NCI-H1105 (cell line): ENCODE measurements at regions not wholly inside any gene's neighbourhood (a gene's known extent, or its start where the extent isn't known, plus 50 kb on each side); places are given as distances from the start of the nearest gene placed in this dataset.

ENCODE experiments used
- DNase-seq: peaks from one replicate; lab custom pipeline; 2025; lab: John Stamatoyannopoulos, UW

DNA sequence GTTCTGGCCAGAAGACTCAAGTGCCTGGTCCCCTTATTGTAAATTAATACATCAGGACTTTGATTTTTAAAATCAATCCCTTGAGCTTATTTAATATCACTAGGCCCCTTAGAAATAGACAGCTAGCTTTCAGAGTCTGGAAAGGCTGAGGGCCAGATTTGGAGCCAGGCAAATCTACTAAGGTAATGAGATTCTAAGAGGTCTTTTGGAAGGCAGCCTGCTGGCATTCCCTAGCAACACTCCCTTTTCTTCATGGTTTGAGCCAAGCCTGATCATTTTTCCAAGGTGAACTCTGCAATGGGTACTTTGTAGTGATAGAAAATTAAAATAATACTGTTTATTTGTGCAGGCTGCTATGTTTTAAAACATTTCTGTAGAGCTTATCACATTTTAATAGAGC is 378.5 kb downstream of the FAT4 start:
- DNase-seq = no peak

DNA sequence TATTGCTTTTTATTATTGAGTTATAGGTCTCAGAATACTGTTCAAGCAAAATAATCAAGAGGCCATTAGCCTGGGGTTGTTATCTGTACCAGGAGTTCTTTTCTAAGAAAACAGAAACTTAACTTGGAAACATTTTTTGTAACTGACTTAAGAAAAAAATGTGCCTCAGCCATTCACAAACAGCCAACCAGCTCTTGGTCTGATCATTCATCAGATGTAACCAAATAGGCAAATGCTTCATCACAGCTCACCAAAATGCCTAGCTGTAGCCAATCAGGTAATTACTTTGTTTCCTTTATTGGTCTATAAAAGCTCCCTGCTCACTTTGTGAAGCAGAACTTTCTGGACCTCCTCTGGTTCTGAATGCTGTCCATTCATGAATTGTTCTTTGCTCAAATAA is 387.7 kb downstream of the FAT4 start:
- no peak for DNase-seq

DNA sequence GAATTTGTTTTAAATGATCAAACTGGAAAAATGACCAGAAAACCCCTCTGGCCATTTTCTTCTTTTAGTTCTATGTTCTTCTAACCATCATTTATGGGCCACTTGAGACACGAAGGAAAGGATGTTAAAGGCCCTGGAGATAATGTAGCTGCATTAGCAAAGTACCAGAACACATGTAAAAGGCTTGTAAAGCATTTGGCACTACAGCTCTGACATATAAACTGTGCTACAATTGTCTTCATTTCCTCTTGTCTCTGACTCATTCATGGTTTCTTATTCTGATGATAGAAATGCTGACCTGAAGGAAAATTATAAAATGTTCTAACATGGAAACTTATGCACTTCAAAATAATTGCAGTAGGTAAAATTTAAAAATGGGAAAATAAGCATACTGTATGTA is 388.7 kb downstream of the FAT4 start:
- DNase-seq = no peak

DNA sequence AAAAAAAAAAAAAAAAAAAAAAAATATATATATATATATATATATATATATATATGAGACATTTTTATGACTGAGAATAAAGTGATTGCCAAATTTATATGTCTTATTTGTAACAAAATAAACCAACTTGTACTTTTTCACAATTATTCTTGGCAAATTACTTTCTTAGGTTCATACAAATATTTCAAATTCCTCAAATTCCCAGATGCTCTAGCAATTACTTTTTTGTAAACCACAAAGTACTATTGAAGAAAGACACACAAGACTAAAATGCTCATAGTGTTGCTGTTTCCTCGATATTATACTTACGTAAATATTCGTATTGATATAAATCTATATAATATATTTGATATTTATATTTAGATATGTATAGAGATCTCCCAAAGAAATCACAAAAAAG is 390.0 kb downstream of the FAT4 start:
- no peak for DNase-seq

DNA sequence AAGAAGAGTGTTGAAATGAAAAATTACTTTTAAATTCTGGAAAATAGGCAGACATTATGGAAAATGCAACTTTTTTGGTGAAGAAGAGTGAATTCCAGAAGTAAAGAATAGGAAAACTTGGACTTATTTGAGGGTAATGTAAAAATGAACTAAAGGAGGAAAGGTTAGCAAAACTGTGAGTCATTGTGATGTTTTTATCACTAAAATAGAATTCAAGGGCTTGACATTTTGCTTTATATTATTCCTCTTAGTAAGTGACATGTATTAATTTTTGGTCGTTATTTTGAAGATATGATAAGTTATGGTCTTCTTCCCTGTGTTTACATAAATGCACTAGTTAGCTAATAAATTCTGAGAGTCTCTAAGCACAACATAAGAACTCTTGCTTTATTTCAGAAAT is 390.9 kb downstream of the FAT4 start:
- no peak for DNase-seq

DNA sequence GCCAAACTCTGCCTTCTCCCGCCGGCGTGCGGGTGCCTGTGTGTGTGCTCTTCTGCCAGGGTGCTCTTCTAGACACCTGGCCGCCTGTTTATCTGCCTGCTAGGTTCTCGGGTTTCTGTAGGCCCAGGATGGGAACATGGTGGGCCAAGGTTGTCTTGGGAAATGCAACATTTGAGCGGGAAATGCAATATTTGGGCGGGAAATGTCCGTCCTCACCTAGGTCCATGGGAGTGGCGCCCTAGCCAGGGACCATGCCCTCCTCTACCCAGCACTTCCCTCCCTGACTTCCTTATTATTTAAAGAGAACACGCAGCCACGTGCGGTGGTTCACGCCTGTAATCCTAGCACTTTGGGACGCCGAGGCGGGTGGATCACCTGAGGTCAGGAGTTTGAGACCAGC is 392.6 kb downstream of the FAT4 start:
- DNase-seq = no peak

DNA sequence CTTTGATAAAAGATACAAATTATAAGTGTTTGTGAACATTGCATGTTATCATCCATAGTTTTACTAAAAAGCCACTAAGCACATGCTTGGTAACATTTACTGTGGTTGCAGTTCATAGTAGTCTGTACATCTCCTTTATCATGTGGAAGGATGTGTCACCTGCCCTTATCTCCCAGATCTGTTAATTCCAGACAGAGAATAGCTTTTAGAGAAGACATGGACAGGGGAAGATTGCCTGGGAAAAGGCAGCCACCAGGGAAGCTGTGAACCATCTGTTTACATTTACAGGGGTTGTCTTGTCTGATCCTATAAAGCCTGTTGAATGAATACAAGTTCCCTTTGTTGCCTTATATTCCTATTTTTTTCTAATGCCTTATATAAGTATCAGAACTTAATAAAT is 396.0 kb downstream of the FAT4 start:
- DNase-seq = no peak

DNA sequence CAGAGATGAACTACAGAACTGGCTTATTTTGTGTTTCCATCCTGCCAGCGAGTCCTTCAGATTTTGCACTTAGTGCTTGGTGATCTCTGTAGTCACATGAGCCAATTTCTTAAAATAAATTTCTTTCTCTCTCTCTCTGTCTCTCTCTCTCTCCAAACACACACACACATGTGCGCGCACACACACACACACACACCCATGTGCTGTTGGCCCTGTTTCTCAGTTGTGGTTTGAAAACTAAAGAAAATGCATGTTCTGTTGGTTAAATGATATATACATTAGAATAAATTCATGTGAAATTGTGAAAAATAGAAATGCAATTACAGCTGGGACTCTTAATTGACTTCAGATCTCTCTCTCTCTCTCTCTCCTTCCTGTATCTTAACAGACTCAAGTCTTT is 399.3 kb downstream of the FAT4 start:
- DNase-seq = no peak

DNA sequence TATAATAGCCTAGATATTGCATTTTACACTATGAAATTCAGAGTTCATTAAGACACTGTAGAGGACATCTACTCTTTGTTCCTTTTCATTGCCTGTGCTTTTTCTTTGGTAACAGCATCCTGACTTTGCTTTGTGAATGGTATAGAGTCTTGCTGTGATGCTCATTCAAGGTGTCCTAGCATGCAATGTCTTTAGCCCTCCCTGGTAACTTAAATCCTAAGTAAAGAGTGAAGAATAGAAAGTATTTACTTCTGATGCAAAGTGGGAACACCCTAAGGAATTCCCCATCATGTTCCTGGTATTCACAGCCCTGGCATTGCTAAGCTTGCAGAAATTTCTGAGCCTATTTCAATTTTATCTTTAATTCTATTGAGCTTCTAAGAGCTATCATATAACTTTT is 400.1 kb downstream of the FAT4 start:
- DNase-seq = no peak

DNA sequence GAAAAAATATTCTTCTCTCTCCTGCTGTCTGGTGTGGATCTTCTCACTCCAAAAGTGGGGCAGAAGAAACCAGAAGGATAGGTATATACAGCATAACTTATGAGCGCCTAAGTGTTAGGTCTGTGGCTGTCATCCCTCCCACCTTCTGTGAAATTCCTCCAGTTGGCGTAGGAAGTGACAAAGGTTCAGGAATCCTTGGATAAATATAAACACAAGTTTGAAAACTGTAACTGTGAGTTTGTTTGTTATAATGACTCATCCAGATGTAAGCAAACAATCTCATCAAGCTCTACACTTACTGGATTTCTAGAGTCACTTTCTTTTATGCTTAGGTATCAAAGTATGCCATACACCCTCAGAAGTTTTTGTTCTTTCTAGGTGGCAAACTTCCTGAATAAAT is 405.2 kb downstream of the FAT4 start:
- DNase-seq = no peak

DNA sequence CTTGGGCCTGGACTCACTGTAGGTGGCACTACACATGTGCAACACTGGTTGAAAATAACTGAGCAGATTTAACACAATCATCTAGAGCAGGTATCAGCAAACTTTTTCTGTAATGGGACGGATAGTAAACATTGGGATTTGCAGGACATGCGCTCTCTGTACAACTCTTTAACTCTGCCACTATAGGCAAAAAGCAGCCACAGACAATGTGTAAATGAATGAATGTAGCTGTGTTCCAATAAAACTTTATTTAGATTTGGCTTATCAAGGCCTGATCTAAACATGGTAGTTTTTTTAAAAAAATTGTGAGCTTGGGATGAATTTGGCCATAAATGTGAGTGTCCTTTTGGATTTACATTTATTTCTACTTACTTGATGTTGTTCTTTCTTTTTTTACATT is 407.3 kb downstream of the FAT4 start:
- DNase-seq = no peak

DNA sequence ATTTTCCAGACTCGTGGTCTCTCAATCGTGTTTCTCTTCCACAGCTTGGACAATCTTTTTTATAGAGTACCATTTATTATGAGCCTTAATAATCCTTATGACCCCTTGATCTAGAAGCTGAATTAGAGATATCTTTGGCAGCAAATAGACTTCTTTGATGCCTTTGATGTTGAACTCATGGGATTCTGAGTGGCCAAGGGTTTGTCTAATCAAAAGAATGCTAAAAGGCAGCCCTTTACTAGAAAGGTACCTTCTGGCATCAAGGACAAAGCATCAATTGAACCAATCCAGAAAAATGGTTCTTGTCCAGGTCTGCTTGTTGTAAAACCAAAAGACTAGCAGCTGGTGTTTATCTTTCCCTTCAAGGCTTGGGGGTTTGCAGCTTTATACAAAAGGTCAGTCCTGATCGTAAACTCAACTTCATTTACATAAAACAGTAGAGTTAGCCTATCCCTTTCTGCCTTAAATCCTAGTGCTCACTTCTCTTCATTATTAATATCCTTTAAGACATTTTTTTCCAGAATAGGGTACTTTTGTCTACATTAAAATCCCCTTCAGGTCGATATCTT is 411.3 kb downstream of the FAT4 start:
- DNase-seq = no peak

DNA sequence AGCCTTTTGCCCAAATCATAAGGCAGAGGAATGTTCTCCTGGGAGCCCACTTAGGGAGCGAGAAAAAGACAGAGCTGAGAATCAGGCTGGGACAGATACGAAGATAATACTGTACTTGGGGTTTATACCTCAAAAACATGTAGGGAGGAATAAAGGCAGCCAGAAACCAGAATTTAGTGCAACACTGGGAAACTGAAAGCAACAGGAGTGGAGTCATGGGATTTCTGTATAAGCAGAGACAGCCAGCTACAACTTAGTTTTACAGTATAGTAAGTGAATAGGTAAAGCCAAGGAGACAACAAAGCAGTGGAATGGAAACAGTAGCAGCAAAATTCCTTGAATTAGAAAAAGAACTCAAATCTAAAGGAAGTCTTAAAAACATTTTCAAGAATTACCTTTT is 413.2 kb downstream of the FAT4 start:
- DNase-seq = no peak

DNA sequence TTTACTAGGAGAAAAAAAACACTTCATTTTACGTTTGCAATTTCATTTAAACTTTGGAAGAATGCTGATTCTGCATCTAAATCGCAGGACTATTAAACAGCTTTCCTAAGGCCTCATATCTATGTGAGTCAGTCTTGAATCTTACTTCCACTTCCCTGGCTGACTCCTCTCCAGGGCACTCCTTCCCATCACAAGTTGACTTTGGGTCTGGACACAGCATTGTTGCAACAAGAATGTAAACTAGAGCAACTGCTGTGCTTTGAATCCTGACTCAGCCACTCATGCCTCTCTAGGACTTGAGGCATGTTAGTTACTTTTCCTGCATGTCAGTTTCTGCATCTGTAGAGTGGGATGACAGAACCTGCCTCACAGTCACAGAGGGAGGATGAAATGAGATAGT is 413.8 kb downstream of the FAT4 start:
- no peak for DNase-seq

DNA sequence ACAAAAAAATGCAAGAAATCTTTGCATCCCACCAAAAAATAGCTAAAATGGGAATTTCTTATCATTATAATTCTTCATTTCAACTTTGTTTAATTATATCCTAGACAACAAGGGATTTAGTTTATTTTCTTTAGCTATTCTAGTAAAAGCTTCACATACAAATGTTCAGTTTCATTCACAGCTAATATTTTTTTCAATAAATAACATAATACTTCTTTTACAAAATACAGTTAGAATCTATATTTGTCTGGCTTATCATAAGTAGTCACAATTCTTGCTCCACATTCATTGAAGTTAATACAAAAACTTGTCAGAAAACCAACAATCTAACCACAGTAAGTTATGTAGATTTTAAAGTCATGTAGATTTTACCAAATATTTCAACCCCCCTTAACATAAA is 414.4 kb downstream of the FAT4 start:
- DNase-seq = no peak

DNA sequence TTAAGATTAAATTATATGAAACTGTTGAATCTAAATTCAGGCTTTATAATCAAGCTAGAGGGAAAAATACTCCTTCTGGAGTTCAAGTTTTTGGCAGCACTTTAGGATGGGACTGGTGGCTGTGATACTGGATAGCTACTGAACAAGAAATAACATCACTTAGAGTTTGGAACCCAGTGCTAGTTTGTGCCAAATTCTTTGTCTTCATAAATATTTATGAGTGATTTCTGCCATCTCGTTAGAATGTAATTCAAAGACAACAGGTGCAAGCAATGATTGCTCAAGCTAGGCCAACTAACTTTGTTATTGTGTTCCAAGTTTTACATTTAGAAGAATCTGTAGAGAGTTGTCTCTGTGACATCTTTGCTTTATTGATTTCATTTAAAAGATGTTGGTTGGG is 417.9 kb downstream of the FAT4 start:
- no peak for DNase-seq

DNA sequence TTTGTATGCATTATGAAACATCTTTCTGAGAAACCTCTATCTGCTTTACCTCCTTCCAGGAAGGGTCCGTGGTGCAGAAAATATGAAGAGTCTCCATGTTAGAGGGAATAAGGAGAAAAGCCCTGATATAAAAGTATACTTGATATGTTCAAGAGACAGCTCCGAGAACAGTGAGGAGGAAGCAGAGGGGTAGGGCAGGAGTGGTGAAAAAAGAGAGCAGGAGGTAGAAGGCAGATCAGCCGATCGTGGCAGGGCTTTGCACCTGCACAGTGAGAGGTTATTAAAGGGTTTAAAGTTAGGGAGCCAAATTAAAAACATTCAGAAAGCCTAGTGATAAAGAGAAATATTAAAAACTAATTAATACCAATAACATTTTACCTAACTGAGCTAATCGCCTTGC is 419.7 kb downstream of the FAT4 start:
- no peak for DNase-seq

DNA sequence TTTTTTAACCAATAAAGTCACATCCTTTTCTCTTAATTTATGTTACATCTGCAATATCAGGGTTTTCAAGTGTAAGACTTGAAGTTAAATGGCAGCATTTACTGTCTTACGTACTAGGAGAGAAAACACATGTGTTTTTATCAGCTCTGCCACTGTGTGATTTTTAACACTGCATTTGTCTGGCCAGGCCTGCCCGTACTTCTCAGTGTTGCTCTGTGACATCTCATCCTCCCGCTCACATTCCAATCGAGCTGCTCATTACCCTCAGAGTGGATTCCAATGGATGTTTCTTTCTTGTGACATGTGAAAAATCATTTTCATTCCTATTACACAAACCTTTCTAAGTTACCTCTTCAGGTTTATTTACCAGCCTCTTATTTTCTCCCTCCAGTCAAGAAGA is 420.3 kb downstream of the FAT4 start:
- DNase-seq = no peak

DNA sequence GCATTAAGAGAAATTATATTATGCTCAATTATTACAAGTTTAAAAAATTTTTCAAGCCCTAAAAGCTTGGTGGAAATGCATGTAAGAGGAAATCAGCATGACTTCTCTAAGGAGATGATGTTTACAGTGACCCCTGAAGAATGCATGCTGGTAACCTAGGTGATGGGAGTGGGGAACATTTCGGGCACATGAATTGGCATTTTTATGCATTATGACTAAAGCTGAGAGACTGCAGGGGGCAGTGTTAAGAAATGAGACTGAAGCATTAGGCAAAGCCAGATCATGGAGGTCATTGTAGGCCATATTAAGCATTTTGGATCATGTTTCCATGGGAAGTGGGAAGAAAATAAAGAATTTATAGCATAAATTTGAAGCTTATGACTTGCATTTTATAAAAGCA is 421.3 kb downstream of the FAT4 start:
- DNase-seq = no peak

DNA sequence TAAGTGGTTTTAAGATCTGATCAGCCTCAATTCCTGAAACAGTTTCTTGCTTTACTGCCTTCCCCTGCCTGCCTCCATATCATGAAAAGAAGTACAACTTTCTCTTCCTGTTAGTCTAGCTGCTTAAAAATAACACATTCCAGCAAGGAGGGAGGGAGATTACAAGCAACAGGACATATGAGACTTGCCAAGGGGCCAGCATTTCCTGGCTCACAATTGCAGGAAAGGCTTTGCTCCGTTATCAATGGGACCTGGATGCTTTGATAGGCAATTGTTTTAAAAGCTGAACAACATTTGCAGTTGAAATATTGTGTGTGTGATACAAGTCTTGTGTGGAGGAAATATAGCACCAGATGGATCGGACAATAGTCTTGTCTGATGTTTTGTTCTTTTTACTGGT is 425.0 kb downstream of the FAT4 start:
- no peak for DNase-seq

DNA sequence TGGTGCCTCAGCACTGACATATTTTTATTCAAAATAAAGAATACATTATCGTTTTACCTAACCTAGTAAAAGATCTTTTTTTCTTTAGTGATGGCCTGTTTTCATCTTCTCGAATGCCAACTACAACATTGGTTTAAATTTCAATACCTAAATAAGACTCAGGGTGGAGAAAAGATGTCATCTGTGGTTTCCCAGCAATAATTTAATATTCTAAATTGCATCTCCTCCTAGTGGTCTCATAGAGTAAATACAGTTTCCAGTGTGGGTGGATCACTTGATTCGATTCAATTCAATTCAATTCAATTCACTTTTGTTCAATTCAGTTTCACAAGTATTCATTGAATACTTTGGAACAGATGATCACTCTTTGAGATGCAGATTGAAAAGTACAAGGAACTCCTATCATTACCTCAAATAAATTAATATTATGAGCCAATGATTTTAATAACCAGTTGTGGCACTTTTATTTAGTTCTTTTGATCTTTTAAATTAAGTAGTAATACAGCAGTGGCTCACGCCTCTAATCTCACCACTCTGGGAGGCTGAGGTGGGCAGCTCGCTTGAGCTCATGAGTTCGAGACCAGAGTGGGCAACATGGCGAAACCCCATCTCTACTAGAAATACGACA is 427.2 kb downstream of the FAT4 start:
- no peak for DNase-seq

DNA sequence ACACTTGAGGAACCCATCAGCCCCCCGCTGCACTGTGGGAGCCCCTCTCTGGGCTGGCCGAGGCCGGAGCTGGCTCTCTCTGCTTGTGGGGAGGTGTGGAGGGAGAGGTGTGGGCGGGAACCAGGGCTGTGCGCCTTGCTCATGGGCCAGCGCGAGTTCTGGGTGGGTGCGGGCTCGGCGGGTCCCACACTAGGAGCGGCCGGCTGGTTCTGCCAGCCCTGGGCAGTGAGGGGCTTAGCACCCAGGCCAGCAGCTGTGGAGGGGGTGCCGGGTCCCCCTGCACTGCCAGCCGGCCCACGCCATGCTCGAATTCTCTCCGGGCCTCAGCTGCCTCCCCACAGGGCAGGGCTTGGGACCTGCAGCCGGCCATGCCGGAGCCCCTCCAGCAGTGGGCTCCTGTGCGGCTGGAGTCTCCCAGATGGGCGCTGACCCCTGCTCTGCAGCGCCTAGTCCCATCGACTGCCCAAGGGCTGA is 430.2 kb downstream of the FAT4 start:
- no peak for DNase-seq

DNA sequence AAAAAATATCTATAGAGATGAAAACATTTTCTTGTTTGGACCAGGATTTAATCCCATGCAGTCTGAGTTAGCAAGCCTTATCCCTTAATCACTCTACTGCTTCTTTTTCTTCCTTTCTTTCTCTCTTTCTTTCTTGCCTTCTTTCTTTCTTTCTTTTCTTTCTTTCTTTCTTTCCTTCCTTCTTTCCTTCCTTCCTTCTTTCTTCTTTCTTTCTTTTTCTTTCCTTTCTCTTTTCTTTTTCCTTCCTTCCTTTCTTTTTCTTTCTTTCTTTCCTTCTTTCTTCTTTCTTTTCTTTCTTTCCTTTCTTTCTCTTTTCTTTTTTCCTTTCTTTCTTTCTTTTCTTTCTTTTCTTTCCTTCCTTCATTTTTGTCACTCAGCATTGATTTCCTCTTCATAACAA is 434.6 kb downstream of the FAT4 start:
- no peak for DNase-seq

DNA sequence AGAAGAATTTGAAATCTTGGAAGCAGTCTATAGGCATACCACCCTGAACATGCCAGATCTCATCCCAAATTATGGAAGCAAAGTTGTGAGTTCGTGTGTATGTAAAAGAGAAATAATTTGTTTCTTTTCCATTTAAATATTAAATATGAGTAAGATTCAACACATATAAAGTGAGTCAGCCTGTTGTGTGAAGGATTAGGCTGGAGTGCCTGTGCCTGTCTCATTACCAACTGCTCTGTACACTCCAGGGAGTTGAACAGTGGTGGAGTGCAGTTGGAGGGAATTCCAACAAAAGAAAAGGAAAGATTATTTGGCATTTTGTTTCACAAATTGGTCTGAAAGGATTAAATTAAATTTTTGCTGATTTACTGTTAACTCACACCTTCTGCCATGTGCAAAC is 435.6 kb downstream of the FAT4 start:
- no peak for DNase-seq
